Esophagus squamous epithelium (tissue), 4 donors: ENCODE measurements at regions not wholly inside any gene's neighbourhood (a gene's known extent, or its start where the extent isn't known, plus 50 kb on each side); places are given as distances from the start of the nearest gene placed in this dataset.

Source experiments
- POLR2A ChIP-seq, 4 donors: fragments of 450-650 bp; IDR thresholded peaks; one replicate each; pipeline ENCODE4 v1.6.1; 2017; ENCODE audit warnings: antibody characterized with exemption in 4 of 4, mild to moderate bottlenecking in 4 of 4, moderate library complexity in 3 of 4
- TF ChIP-seq, protein P1 (sequence below), 6 experiments: fragments of 450-650 bp in 4 of 6; fragments of 200-600 bp in 2 of 6; sonication (generic) in 2 of 6; IDR thresholded peaks; one replicate each; pipeline ENCODE4 v1.5.1; 2016 to 2019; ENCODE audit warnings: antibody characterized with exemption in 6 of 6, mild to moderate bottlenecking in 4 of 6, moderate library complexity in 4 of 6

DNA sequence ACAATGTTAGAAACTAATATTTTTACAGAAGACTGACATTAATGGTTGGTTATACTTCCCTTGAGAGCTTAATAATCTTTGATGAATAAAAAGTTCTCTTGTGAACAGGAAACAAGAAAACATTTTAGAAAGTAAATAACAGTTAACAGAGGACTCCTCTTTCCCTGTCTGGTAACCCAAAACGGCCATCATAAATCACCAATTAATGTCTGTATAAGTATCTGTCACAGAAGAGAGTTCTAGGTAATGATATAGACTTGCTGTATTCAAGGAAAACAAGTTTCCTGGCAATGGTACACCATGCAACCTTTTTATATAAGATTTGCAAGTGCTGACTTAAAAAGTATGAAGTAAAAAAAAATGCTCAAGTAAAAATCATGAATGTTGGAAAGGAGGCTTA is 426.7 kb downstream of the SOX2 start:
- TF ChIP-seq, protein P1, sequence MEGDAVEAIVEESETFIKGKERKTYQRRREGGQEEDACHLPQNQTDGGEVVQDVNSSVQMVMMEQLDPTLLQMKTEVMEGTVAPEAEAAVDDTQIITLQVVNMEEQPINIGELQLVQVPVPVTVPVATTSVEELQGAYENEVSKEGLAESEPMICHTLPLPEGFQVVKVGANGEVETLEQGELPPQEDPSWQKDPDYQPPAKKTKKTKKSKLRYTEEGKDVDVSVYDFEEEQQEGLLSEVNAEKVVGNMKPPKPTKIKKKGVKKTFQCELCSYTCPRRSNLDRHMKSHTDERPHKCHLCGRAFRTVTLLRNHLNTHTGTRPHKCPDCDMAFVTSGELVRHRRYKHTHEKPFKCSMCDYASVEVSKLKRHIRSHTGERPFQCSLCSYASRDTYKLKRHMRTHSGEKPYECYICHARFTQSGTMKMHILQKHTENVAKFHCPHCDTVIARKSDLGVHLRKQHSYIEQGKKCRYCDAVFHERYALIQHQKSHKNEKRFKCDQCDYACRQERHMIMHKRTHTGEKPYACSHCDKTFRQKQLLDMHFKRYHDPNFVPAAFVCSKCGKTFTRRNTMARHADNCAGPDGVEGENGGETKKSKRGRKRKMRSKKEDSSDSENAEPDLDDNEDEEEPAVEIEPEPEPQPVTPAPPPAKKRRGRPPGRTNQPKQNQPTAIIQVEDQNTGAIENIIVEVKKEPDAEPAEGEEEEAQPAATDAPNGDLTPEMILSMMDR (IDR thresholded peaks at IDR 0.05), result no peak
- TF ChIP-seq POLR2A (IDR thresholded peaks at IDR 0.05), result no peak
